C4-2B (cell line): ENCODE measurements at regions not wholly inside any gene's neighbourhood (a gene's known extent, or its start where the extent isn't known, plus 50 kb on each side); places are given as distances from the start of the nearest gene placed in this dataset.
"Not testable (repeated sequence)": the region's sequence is repeated elsewhere in the genome, so short reads cannot be mapped to it uniquely, and the experiment has no call there.

ENCODE experiments used
- CTCF ChIP-seq: fragments of 450-650 bp; conservative IDR thresholded peaks from 2 replicates; pipeline ENCODE4 v1.5.1; 2017; ENCODE audit warnings: mild to moderate bottlenecking
- ZFX ChIP-seq: fragments of 450-650 bp; IDR thresholded peaks from 2 replicates; pipeline ENCODE4 v1.6.1; 2017

- TF ChIP-seq CTCF, ZFX: not testable (repeated sequence)
These were observed 145.8 kb upstream of the G2E3 start for GRCh38 chr14:30413184-30413583.
